ENCODE measurements at regions not wholly inside any gene's neighbourhood (a gene's known extent, or its start where the extent isn't known, plus 50 kb on each side); places are given as distances from the start of the nearest gene placed in this dataset.

DNA sequence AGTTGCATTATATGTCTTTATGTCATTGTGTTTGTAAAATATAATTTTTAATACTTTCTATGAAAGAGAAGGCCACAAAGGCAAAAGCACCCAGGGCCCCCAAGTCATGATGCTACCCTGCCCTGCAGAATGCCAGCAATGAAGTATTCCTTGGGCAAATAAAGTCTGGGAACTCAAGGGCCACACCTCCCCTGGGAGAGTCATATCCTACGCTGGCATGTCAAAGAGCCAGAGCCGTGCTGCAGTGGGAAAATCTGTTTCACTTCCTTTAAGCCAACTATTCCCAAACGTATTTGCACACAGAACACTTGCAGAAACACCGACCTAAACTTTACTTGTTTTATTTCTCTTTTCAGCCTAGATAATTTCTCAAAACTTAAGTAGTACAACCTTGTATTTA, 98.4 kb upstream of the KAZN start:
- Mint-ChIP-seq H3K4me3 (no peak overlapping the region), H3K27me3 (ENCODE audit: low read depth) (no peaks in the 10 kb centered on the region), H3K27ac (no peak overlapping the region), H3K36me3 (ENCODE audit: low read depth) (no peaks in the 10 kb centered on the region), H3K4me1 (peaks cover 19% of the 10 kb centered on the region), H3K9me3 (no peaks in the 10 kb centered on the region)
- TF ChIP-seq, protein P1, sequence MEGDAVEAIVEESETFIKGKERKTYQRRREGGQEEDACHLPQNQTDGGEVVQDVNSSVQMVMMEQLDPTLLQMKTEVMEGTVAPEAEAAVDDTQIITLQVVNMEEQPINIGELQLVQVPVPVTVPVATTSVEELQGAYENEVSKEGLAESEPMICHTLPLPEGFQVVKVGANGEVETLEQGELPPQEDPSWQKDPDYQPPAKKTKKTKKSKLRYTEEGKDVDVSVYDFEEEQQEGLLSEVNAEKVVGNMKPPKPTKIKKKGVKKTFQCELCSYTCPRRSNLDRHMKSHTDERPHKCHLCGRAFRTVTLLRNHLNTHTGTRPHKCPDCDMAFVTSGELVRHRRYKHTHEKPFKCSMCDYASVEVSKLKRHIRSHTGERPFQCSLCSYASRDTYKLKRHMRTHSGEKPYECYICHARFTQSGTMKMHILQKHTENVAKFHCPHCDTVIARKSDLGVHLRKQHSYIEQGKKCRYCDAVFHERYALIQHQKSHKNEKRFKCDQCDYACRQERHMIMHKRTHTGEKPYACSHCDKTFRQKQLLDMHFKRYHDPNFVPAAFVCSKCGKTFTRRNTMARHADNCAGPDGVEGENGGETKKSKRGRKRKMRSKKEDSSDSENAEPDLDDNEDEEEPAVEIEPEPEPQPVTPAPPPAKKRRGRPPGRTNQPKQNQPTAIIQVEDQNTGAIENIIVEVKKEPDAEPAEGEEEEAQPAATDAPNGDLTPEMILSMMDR (IDR thresholded peaks at IDR 0.05; ENCODE audit: unreplicated experiment in 3 of 3) = no peak

DNA sequence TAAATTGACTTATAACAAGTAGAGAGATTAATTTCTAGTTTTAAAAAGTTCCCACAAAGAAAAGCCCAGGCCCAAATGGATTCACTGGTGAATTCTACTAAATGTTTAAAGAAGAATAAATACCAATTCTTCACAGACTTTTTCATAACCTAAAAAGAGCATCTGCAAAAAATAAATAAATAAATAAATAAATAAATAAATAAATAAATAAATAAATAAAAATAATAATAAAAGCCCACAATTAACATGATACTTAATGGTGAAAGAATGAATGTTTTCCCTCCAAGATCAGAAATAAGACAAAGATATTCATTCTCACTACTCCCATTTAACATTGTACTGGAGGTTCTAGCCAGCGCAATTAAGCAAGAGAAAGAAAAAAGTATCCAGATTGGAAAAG, 97.6 kb upstream of the KAZN start:
- H3K4me3 Mint-ChIP-seq = no peak overlapping the region
- peaks cover 2% of the 10 kb centered on the region for H3K9me3 Mint-ChIP-seq
- no peaks in the 10 kb centered on the region for H3K27me3 Mint-ChIP-seq (ENCODE audit: low read depth)
- peaks cover 15% of the 10 kb centered on the region for H3K4me1 Mint-ChIP-seq
- no peak overlapping the region for H3K27ac Mint-ChIP-seq
- no peaks in the 10 kb centered on the region for H3K36me3 Mint-ChIP-seq (ENCODE audit: low read depth)
- TF ChIP-seq, protein P1 (IDR thresholded peaks at IDR 0.05; ENCODE audit: unreplicated experiment in 3 of 3) = no peak

DNA sequence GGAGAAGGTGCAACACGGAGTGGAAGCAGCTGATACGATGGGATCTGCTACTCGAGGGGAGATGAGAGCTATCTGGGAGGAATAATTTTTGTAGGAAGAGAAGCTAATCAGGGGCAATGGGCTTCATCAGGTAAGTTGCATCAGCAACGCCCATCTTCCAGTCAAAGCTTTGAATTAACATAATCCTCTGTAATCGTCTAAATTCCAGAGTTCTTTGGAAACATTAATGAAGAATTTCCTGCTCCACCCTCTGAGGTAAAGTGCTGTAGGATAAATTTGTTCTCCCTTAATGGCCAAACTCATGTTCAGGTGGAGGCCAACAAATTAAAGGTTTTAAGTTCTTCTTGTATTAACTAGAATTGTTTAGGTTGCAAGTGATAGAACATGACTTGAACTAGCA, 94.0 kb upstream of the KAZN start:
- no peaks in the 10 kb centered on the region for H3K27me3 Mint-ChIP-seq (ENCODE audit: low read depth)
- no peaks in the 10 kb centered on the region for H3K36me3 Mint-ChIP-seq (ENCODE audit: low read depth)
- peaks cover 11% of the 10 kb centered on the region for H3K4me1 Mint-ChIP-seq
- no peak overlapping the region for H3K4me3 Mint-ChIP-seq
- TF ChIP-seq, protein P1 (IDR thresholded peaks at IDR 0.05; ENCODE audit: unreplicated experiment in 3 of 3) = no peak
- peaks cover 2% of the 10 kb centered on the region for H3K9me3 Mint-ChIP-seq
- no peak overlapping the region for H3K27ac Mint-ChIP-seq

DNA sequence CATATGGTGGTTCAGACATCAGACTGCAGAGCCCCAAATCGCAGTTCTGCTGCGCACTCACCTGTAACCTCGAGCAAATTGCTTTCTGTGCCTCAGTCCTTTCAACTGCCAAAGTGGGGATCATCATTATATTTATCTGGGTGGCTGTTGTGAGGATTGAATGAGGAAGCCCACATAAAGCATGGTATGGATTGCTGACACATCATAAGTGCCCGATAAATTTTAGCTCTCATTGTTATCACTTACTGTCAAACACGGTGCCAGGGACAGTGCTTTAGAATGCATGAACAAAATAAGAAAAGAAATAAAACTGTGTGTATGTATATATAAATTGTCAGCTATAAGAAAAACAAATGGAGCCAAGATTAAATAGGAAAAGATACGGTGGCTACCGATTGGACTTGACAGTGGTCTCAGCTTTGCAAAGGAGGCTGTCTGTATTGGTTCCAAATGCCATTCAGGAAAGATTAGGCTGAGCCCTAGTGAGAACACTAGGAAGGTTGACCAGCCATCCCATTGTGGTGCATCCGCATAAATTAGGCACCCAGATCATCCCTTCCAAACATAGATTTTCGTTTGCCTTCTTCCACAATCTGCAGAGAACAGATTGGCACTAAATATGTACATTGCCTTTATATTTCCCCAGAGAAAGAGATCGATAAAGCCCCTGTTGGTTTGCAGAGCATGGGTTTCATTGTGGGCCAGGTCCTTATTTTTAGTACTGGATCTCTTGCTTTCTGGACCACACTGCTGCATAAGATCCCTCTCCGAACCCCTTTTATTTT, 91.8 kb upstream of the KAZN start:
- Mint-ChIP-seq H3K4me3 (no peak overlapping the region), H3K4me1 (peaks cover 25% of the 10 kb centered on the region), H3K27ac (peak overlapping the region in 1 of 3 experiments; percentile 41), H3K9me3 (peaks cover 2% of the 10 kb centered on the region), H3K27me3 (ENCODE audit: low read depth) (no peaks in the 10 kb centered on the region), H3K36me3 (ENCODE audit: low read depth) (no peaks in the 10 kb centered on the region)
- TF ChIP-seq, protein P1 (IDR thresholded peaks at IDR 0.05; ENCODE audit: unreplicated experiment in 3 of 3) = no peak

DNA sequence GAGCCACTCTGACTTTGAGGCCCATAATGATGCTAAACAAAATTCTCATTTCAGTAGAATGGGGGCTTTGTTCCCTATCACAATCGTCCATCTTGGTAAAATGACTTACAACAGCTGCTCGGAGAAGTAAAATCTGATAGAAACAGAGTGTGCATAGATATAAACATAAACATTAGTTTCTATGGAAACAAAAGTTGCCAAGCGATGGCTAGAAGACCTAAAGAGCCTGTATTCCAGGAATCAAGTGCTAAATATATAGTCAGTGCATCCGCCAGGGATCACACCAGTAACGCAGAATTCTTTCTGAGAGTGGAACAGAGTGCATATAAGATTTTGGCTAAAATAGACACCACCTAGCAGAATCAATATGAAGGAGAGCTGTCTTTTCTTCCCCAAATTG, 91.2 kb upstream of the KAZN start:
- Mint-ChIP-seq H3K9me3 (peaks cover 2% of the 10 kb centered on the region), H3K4me1 (peaks cover 30% of the 10 kb centered on the region), H3K27me3 (ENCODE audit: low read depth) (no peaks in the 10 kb centered on the region), H3K36me3 (ENCODE audit: low read depth) (no peaks in the 10 kb centered on the region), H3K4me3 (no peak overlapping the region), H3K27ac (peak overlapping the region in 1 of 3 experiments; percentile 41)
- TF ChIP-seq, protein P1 (IDR thresholded peaks at IDR 0.05; ENCODE audit: unreplicated experiment in 3 of 3) = no peak

DNA sequence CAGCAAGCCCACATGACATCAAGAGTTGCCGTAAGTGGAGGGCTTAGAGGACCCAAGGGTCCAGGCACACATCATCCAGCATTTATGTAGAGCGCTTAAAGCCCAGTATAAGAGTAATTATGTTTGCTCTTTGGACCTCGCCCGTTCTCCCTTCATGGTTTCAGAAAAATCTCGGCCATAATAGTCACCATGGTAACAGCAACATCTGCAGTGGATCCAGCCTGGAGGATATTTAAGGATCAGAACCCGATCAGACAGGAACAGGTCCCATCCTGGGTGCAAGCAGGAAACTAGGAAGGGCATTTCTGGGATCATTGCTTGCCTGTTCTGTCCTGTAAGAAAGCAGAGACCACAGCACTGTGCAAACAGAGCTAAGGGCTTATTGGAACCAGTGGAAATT, 89.9 kb upstream of the KAZN start:
- TF ChIP-seq, protein P1 (IDR thresholded peaks at IDR 0.05; ENCODE audit: unreplicated experiment in 3 of 3) = no peak
- H3K36me3 Mint-ChIP-seq (ENCODE audit: low read depth) = no peaks in the 10 kb centered on the region
- no peaks in the 10 kb centered on the region for H3K27me3 Mint-ChIP-seq (ENCODE audit: low read depth)
- peaks cover 2% of the 10 kb centered on the region for H3K9me3 Mint-ChIP-seq
- H3K4me1 Mint-ChIP-seq = peaks cover 43% of the 10 kb centered on the region
- H3K4me3 Mint-ChIP-seq = no peak overlapping the region
- no peak overlapping the region for H3K27ac Mint-ChIP-seq
